ENCODE measurements at regions not wholly inside any gene's neighbourhood (a gene's known extent, or its start where the extent isn't known, plus 50 kb on each side); places are given as distances from the start of the nearest gene placed in this dataset.

DNA sequence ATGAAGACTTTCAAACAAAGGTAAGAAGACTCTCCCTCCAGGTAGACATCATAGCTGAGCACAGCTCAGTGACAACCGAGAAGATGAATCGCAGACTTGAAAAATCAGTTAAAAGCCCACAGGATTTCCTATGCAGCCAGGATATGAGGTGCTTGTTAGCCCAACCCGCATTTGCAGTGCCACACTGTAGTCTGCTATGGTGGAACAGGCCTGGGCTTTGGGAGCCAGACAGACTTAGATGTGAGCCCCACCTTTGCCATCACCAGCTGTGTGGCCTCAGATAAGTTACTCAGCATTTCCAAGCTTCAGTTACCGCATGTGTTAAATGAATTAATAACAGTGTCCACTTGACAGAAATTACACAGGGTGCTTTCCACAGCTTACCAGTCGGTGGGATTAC, 204.4 kb upstream of the HS3ST3A1 start:
- Histone ChIP-seq H4K91ac (replicated peaks; ENCODE audit: insufficient read length, low read length) (no peak overlapping the region), H3K9ac (replicated peaks in 1 of 4; ENCODE audit: extremely low read depth in 1 of 4, low read depth in 3 of 4, low read length in 3 of 4) (no peak overlapping the region), H4K8ac (ENCODE audit: extremely low read depth, insufficient read depth, low read length) (no peak overlapping the region), H3K79me1 (ENCODE audit: low read depth, low read length) (no peaks in the 10 kb centered on the region), H3K56ac (replicated peaks; ENCODE audit: insufficient read length, low read depth, low read length) (no peak overlapping the region), H3K14ac (ENCODE audit: insufficient read length) (no peak overlapping the region), H2BK12ac (ENCODE audit: low read depth, low read length) (no peak overlapping the region), H3K36me3 (ENCODE audit: control insufficient read depth in 2 of 4, insufficient read depth in 4 of 4, low read length in 3 of 4) (no peaks in the 10 kb centered on the region), H3K4me3 (ENCODE audit: extremely low read depth in 1 of 4, insufficient read depth in 2 of 4, low read depth in 3 of 4, low read length in 4 of 4) (no peak overlapping the region), H3K4ac (replicated peaks; ENCODE audit: insufficient read length, low read depth, low read length) (no peak overlapping the region), H3K9me3 (ENCODE audit: insufficient read depth in 2 of 2, low read depth in 1 of 2, low read length in 1 of 2) (no peaks in the 10 kb centered on the region), H2BK5ac (ENCODE audit: low read depth, low read length) (no peak overlapping the region), H3K23me2 (ENCODE audit: low read depth, low read length) (no peaks in the 10 kb centered on the region; the same call in 1 of the 2 replicates), H2BK120ac (replicated peaks; ENCODE audit: low read depth, low read length) (no peak overlapping the region), H3K79me2 (ENCODE audit: control insufficient read depth in 1 of 2, insufficient read depth in 2 of 2, low read length in 2 of 2) (no peaks in the 10 kb centered on the region), H3K4me1 (replicated peaks in 1 of 4; ENCODE audit: control insufficient read depth in 3 of 4, insufficient read depth in 4 of 4, low read length in 3 of 4) (no peaks in the 10 kb centered on the region), H2AFZ (ENCODE audit: low read length) (no peak overlapping the region), H2BK15ac (ENCODE audit: low read length) (no peak overlapping the region), H3K27me3 (replicated peaks in 1 of 4; ENCODE audit: control insufficient read depth in 3 of 4, extremely low read depth in 1 of 4, insufficient read depth in 3 of 4, low read length in 3 of 4) (no peaks in the 10 kb centered on the region), H2AK5ac (ENCODE audit: low read depth, low read length) (no peak overlapping the region), H4K5ac (ENCODE audit: insufficient read length, low read depth, low read length) (no peak overlapping the region), H4K20me1 (replicated peaks in 1 of 2; ENCODE audit: control insufficient read depth in 1 of 2, insufficient read depth in 2 of 2, low read length in 2 of 2) (no peaks in the 10 kb centered on the region), H3K18ac (ENCODE audit: extremely low read depth, low read length) (no peak overlapping the region), H3K23ac (ENCODE audit: insufficient read length) (no peak overlapping the region), H2BK20ac (ENCODE audit: low read length) (no peak overlapping the region), H3K27ac (ENCODE audit: low read depth, low read length) (no peak overlapping the region), H3K4me2 (ENCODE audit: insufficient read depth in 1 of 2, low read depth in 2 of 2, low read length in 2 of 2) (no peak overlapping the region)
- FAIRE-seq = no peak
- DNase-seq (ENCODE audit: low read depth in 1 of 2, low spot score in 2 of 2) = no peak
- CTCF ChIA-PET (ENCODE audit: partially characterized antibody) = interaction anchor here (0.9 kb wide), 1 partner anchor 500 kb away, joined by 3 read pairs; no protein-coding TSS in a partner anchor
- WGBS, 2 experiments (ENCODE audit: extremely low coverage in 1 of 2, insufficient coverage in 1 of 2, insufficient read length in 1 of 2, insufficient replicate concordance in 2 of 2, low coverage in 1 of 2, low lambda C conversion rate in 2 of 2, missing lambda C conversion rate in 1 of 2) = 79% methylated on average over 5 of the region's 5 CpGs; no CpG with 5 or more reads in 1 of the 2 experiments
- POLR2A ChIA-PET (ENCODE audit: partially characterized antibody) = no interaction called here
- TF ChIP-seq POU5F1 (IDR thresholded peaks at IDR 0.05; ENCODE audit: low read depth, low read length) (no peak), SIRT6 (IDR thresholded peaks at IDR 0.05; ENCODE audit: low read length) (no peak), EGR1 (IDR thresholded peaks at IDR 0.05; ENCODE audit: borderline replicate concordance, low read depth, low read length) (no peak), FOSL1 (IDR thresholded peaks at IDR 0.05; ENCODE audit: insufficient read depth, low read depth, low read length) (no peak), JUN (IDR thresholded peaks at IDR 0.05; ENCODE audit: low read depth, low read length) (no peak), CEBPB (IDR thresholded peaks at IDR 0.05; ENCODE audit: low read depth, low read length) (no peak), MAFK (IDR thresholded peaks at IDR 0.05; ENCODE audit: low read depth, low read length) (no peak), BACH1 (IDR thresholded peaks at IDR 0.05; ENCODE audit: low read length) (no peak)
- TF ChIP-seq, protein P1, sequence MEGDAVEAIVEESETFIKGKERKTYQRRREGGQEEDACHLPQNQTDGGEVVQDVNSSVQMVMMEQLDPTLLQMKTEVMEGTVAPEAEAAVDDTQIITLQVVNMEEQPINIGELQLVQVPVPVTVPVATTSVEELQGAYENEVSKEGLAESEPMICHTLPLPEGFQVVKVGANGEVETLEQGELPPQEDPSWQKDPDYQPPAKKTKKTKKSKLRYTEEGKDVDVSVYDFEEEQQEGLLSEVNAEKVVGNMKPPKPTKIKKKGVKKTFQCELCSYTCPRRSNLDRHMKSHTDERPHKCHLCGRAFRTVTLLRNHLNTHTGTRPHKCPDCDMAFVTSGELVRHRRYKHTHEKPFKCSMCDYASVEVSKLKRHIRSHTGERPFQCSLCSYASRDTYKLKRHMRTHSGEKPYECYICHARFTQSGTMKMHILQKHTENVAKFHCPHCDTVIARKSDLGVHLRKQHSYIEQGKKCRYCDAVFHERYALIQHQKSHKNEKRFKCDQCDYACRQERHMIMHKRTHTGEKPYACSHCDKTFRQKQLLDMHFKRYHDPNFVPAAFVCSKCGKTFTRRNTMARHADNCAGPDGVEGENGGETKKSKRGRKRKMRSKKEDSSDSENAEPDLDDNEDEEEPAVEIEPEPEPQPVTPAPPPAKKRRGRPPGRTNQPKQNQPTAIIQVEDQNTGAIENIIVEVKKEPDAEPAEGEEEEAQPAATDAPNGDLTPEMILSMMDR (IDR thresholded peaks at IDR 0.05; ENCODE audit: control extremely low read depth in 1 of 3, insufficient read depth in 1 of 3, low read depth in 1 of 3, low read length in 3 of 3) = no peak
- TF ChIP-seq, protein P2, sequence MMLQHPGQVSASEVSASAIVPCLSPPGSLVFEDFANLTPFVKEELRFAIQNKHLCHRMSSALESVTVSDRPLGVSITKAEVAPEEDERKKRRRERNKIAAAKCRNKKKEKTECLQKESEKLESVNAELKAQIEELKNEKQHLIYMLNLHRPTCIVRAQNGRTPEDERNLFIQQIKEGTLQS (IDR thresholded peaks at IDR 0.05; ENCODE audit: insufficient read depth, low read depth, low read length) = no peak
- TF ChIP-seq, protein P3, sequence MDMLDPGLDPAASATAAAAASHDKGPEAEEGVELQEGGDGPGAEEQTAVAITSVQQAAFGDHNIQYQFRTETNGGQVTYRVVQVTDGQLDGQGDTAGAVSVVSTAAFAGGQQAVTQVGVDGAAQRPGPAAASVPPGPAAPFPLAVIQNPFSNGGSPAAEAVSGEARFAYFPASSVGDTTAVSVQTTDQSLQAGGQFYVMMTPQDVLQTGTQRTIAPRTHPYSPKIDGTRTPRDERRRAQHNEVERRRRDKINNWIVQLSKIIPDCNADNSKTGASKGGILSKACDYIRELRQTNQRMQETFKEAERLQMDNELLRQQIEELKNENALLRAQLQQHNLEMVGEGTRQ (IDR thresholded peaks at IDR 0.05; ENCODE audit: low read length) = no peak

Measured in H1 (cell line).